ENCODE measurements at regions not wholly inside any gene's neighbourhood (a gene's known extent, or its start where the extent isn't known, plus 50 kb on each side); places are given as distances from the start of the nearest gene placed in this dataset.

- Mint-ChIP-seq H3K4me1 (no peaks in the 10 kb centered on the region), H3K9me3 (ENCODE audit: low read depth) (peaks cover 3% of the 10 kb centered on the region), H3K4me3 (no peak overlapping the region), H3K27ac (no peak overlapping the region), H3K36me3 (no peaks in the 10 kb centered on the region), H3K27me3 (no peaks in the 10 kb centered on the region)
- DNase-seq (no peak), ATAC-seq (no peak)
- CTCF ChIA-PET: no interaction called here
Measured at GRCh38 chr16:50980666-50981065, 170.4 kb downstream of the SALL1 start.

GRCh38 chr16:50979806-50980620 lies 171.1 kb downstream of the SALL1 start:
- Mint-ChIP-seq H3K4me1 (no peaks in the 10 kb centered on the region), H3K9me3 (ENCODE audit: low read depth) (peaks cover 3% of the 10 kb centered on the region), H3K27me3 (no peaks in the 10 kb centered on the region), H3K4me3 (no peak overlapping the region), H3K27ac (no peak overlapping the region), H3K36me3 (no peaks in the 10 kb centered on the region)
- CTCF ChIA-PET: no interaction called here
- ATAC-seq (no peak), DNase-seq (no peak)

GRCh38 chr16:50977138-50977537 lies 173.9 kb downstream of the SALL1 start:
- DNase-seq: no peak
- H3K27ac Mint-ChIP-seq: no peak overlapping the region
- CTCF ChIA-PET: no interaction called here
- H3K36me3 Mint-ChIP-seq: no peaks in the 10 kb centered on the region
- H3K4me1 Mint-ChIP-seq: no peaks in the 10 kb centered on the region
- ATAC-seq: no peak
- H3K9me3 Mint-ChIP-seq (ENCODE audit: low read depth): no peaks in the 10 kb centered on the region
- H3K4me3 Mint-ChIP-seq: no peak overlapping the region
- no peaks in the 10 kb centered on the region for H3K27me3 Mint-ChIP-seq

GRCh38 chr16:50974438-50975036 lies 176.5 kb downstream of the SALL1 start:
- H3K4me3 Mint-ChIP-seq: no peak overlapping the region
- no peaks in the 10 kb centered on the region for H3K9me3 Mint-ChIP-seq (ENCODE audit: low read depth)
- CTCF ChIA-PET: no interaction called here
- no peaks in the 10 kb centered on the region for H3K36me3 Mint-ChIP-seq
- no peak overlapping the region for H3K27ac Mint-ChIP-seq
- H3K4me1 Mint-ChIP-seq: no peaks in the 10 kb centered on the region
- no peaks in the 10 kb centered on the region for H3K27me3 Mint-ChIP-seq
- DNase-seq (no peak), ATAC-seq (no peak)

GRCh38 chr16:50972876-50973275 lies 178.2 kb downstream of the SALL1 start:
- no peak for ATAC-seq
- CTCF ChIA-PET: no interaction called here

GRCh38 chr16:50970281-50970680 lies 180.8 kb downstream of the SALL1 start:
- Mint-ChIP-seq H3K27me3 (no peaks in the 10 kb centered on the region), H3K36me3 (no peaks in the 10 kb centered on the region), H3K4me1 (no peaks in the 10 kb centered on the region), H3K4me3 (no peak overlapping the region), H3K27ac (no peak overlapping the region), H3K9me3 (ENCODE audit: low read depth) (no peaks in the 10 kb centered on the region)
- ATAC-seq: no peak
- CTCF ChIA-PET: no interaction called here
- no peak for DNase-seq

More at GRCh38 chr16:50972876-50973275, 178.2 kb downstream of the SALL1 start:
- Mint-ChIP-seq H3K27ac (no peak overlapping the region), H3K9me3 (ENCODE audit: low read depth) (no peaks in the 10 kb centered on the region), H3K4me3 (no peak overlapping the region), H3K27me3 (no peaks in the 10 kb centered on the region), H3K36me3 (no peaks in the 10 kb centered on the region), H3K4me1 (no peaks in the 10 kb centered on the region)
- no peak for DNase-seq

GRCh38 chr16:50967827-50968612 lies 183.1 kb downstream of the SALL1 start:
- DNase-seq (no peak), ATAC-seq (no peak)
- no peaks in the 10 kb centered on the region for H3K27me3 Mint-ChIP-seq
- H3K4me3 Mint-ChIP-seq: no peak overlapping the region
- no peaks in the 10 kb centered on the region for H3K4me1 Mint-ChIP-seq
- H3K9me3 Mint-ChIP-seq (ENCODE audit: low read depth): no peaks in the 10 kb centered on the region
- CTCF ChIA-PET: no interaction called here
- H3K36me3 Mint-ChIP-seq: no peaks in the 10 kb centered on the region
- no peak overlapping the region for H3K27ac Mint-ChIP-seq

- no peak overlapping the region for H3K27ac Mint-ChIP-seq
- H3K27me3 Mint-ChIP-seq: no peaks in the 10 kb centered on the region
- DNase-seq: no peak
- CTCF ChIA-PET: no interaction called here
- H3K9me3 Mint-ChIP-seq (ENCODE audit: low read depth): no peaks in the 10 kb centered on the region
- no peak for ATAC-seq
- H3K36me3 Mint-ChIP-seq: no peaks in the 10 kb centered on the region
- H3K4me3 Mint-ChIP-seq: no peak overlapping the region
- no peaks in the 10 kb centered on the region for H3K4me1 Mint-ChIP-seq
Measured at GRCh38 chr16:50964491-50964890, 186.6 kb downstream of the SALL1 start.

- ATAC-seq (no peak), DNase-seq (no peak)
- Mint-ChIP-seq H3K36me3 (no peaks in the 10 kb centered on the region), H3K27ac (no peak overlapping the region), H3K4me3 (no peak overlapping the region), H3K27me3 (no peaks in the 10 kb centered on the region), H3K4me1 (no peaks in the 10 kb centered on the region), H3K9me3 (ENCODE audit: low read depth) (no peaks in the 10 kb centered on the region)
- CTCF ChIA-PET: no interaction called here
Measured at GRCh38 chr16:50961952-50962351, 189.1 kb downstream of the SALL1 start.

- no peak overlapping the region for H3K27ac Mint-ChIP-seq
- H3K27me3 Mint-ChIP-seq: no peaks in the 10 kb centered on the region
- no peaks in the 10 kb centered on the region for H3K4me1 Mint-ChIP-seq
- no peak for ATAC-seq
- no peaks in the 10 kb centered on the region for H3K36me3 Mint-ChIP-seq
- CTCF ChIA-PET: no interaction called here
- H3K4me3 Mint-ChIP-seq: no peak overlapping the region
- DNase-seq: no peak
- H3K9me3 Mint-ChIP-seq (ENCODE audit: low read depth): no peaks in the 10 kb centered on the region
Measured at GRCh38 chr16:50960517-50961202, 190.4 kb downstream of the SALL1 start.

GRCh38 chr16:50957056-50957455 lies 194.0 kb downstream of the SALL1 start:
- H3K27ac Mint-ChIP-seq: no peak overlapping the region
- CTCF ChIA-PET: no interaction called here
- DNase-seq: no peak
- no peak for ATAC-seq
- H3K9me3 Mint-ChIP-seq (ENCODE audit: low read depth): no peaks in the 10 kb centered on the region
- no peaks in the 10 kb centered on the region for H3K4me1 Mint-ChIP-seq
- H3K27me3 Mint-ChIP-seq: no peaks in the 10 kb centered on the region
- no peak overlapping the region for H3K4me3 Mint-ChIP-seq
- H3K36me3 Mint-ChIP-seq: no peaks in the 10 kb centered on the region

- no peaks in the 10 kb centered on the region for H3K4me1 Mint-ChIP-seq
- ATAC-seq (no peak), DNase-seq (no peak)
- H3K9me3 Mint-ChIP-seq (ENCODE audit: low read depth): no peaks in the 10 kb centered on the region
- no peak overlapping the region for H3K27ac Mint-ChIP-seq
- H3K27me3 Mint-ChIP-seq: no peaks in the 10 kb centered on the region
- CTCF ChIA-PET: no interaction called here
- H3K36me3 Mint-ChIP-seq: no peaks in the 10 kb centered on the region
- H3K4me3 Mint-ChIP-seq: no peak overlapping the region
Measured at GRCh38 chr16:50956637-50957036, 194.4 kb downstream of the SALL1 start.

GRCh38 chr16:50955311-50955710 lies 195.8 kb downstream of the SALL1 start:
- ATAC-seq (no peak), DNase-seq (no peak)
- no peaks in the 10 kb centered on the region for H3K4me1 Mint-ChIP-seq
- H3K27me3 Mint-ChIP-seq: no peaks in the 10 kb centered on the region
- CTCF ChIA-PET: no interaction called here
- H3K9me3 Mint-ChIP-seq (ENCODE audit: low read depth): no peaks in the 10 kb centered on the region
- H3K27ac Mint-ChIP-seq: no peak overlapping the region
- H3K36me3 Mint-ChIP-seq: no peaks in the 10 kb centered on the region
- no peak overlapping the region for H3K4me3 Mint-ChIP-seq

All from activated CD8-positive, alpha-beta memory T cell treated with anti-CD3 and anti-CD28 coated beads, Interleukin-2, amount 10 ng/mL, durations not matched to agents 7 days and 5 days (primary cell).